Uterus (tissue), 2 donors: ENCODE measurements at regions not wholly inside any gene's neighbourhood (a gene's known extent, or its start where the extent isn't known, plus 50 kb on each side); places are given as distances from the start of the nearest gene placed in this dataset.

ENCODE experiments used
- CTCF ChIP-seq, 4 experiments: fragments of 200-600 bp in 2 of 4; fragments of 450-650 bp in 2 of 4; sonication (generic) in 2 of 4; IDR thresholded peaks; one replicate each; pipeline ENCODE4 v1.5.1; 2016 to 2019; ENCODE audit warnings: antibody characterized with exemption in 4 of 4, mild to moderate bottlenecking in 2 of 4, moderate library complexity in 1 of 4
- POLR2A ChIP-seq, 2 donors: fragments of 450-650 bp; IDR thresholded peaks; one replicate each; pipeline ENCODE4 v1.6.1; 2016; ENCODE audit warnings: antibody characterized with exemption in 2 of 2, mild to moderate bottlenecking in 1 of 2, moderate library complexity in 1 of 2

GRCh38 chr13:74586847-74587246 lies 452.6 kb upstream of the KLF12 start:
- TF ChIP-seq CTCF (IDR thresholded peaks at IDR 0.05) (no peak), POLR2A (IDR thresholded peaks at IDR 0.05) (no peak)
